H1 (cell line): ENCODE measurements at regions not wholly inside any gene's neighbourhood (a gene's known extent, or its start where the extent isn't known, plus 50 kb on each side); places are given as distances from the start of the nearest gene placed in this dataset.

Experiments
- CBX8 ChIP-seq: fragments of 300-800, 300-1000 bp; sonication (generic); IDR thresholded peaks from 2 replicates; pipeline ENCODE4 v1.7.1; 2016; ENCODE audit warnings: low read depth, low read length, borderline replicate concordance
- CTCF ChIP-seq, 3 experiments: IDR thresholded peaks; 1 replicate in 2 of 3; 2 replicates in 1 of 3; pipeline versions ENCODE4 v1.5.1 to v1.6.1; 2011; ENCODE audit warnings: low read length in 3 of 3, mild to moderate bottlenecking in 3 of 3, inconsistent platforms in 2 of 3, low read depth in 1 of 3, moderate library complexity in 1 of 3; ENCODE audit not compliant: insufficient read depth in 1 of 3; ENCODE audit errors: control extremely low read depth in 1 of 3
- GTF2F1 ChIP-seq: IDR thresholded peaks from 2 replicates; pipeline ENCODE4 v1.6.1; 2012; ENCODE audit warnings: low read depth, low read length, improper control_type of control experiment, borderline replicate concordance
- KDM1A ChIP-seq: fragments of 200-600, 300-600 bp; sonication (generic); IDR thresholded peaks from 2 replicates; pipeline ENCODE4 v1.7.1; 2016; ENCODE audit warnings: mild to moderate bottlenecking, low read length, borderline replicate concordance
- NRF1 ChIP-seq: IDR thresholded peaks from 2 replicates; pipeline ENCODE4 v1.6.1; 2011; ENCODE audit warnings: mild to moderate bottlenecking, low read depth, low read length, improper control_type of control experiment
- RAD21 ChIP-seq, 2 experiments: IDR thresholded peaks in 1 of 2; conservative IDR thresholded peaks in 1 of 2; 2 replicates each; pipeline ENCODE4 v1.6.1; 2011; ENCODE audit warnings: low read depth in 2 of 2, low read length in 2 of 2, improper control_type of control experiment in 1 of 2, inconsistent platforms in 1 of 2, mild to moderate bottlenecking in 1 of 2, moderate library complexity in 1 of 2
- RFX5 ChIP-seq: IDR thresholded peaks from 2 replicates; pipeline ENCODE4 v1.6.1; 2011; ENCODE audit warnings: low read depth, low read length, improper control_type of control experiment, borderline replicate concordance
- TEAD4 ChIP-seq: IDR thresholded peaks from 2 replicates; pipeline ENCODE4 v1.6.1; 2012; ENCODE audit warnings: low read depth, low read length, inconsistent platforms, mixed read lengths

- TF ChIP-seq CTCF (IDR thresholded peaks at IDR 0.05; ENCODE audit: control extremely low read depth in 1 of 3, insufficient read depth in 1 of 3, low read depth in 1 of 3, low read length in 3 of 3) = no peak
- TF ChIP-seq RAD21 (IDR thresholded peaks at IDR 0.05 in 1 of 2, conservative IDR thresholded peaks at IDR 0.05 in 1 of 2; ENCODE audit: low read depth in 2 of 2, low read length in 2 of 2) = no peak
- TF ChIP-seq RFX5 = no peak
- TF ChIP-seq TEAD4 = no peak
- TF ChIP-seq KDM1A = no peak
- TF ChIP-seq NRF1 = no peak
- no peak for TF ChIP-seq CBX8
- TF ChIP-seq GTF2F1 = no peak
Observed at GRCh38 chr1:112841825-112842224, 114.2 kb downstream of the SLC16A1 start.
